ENCODE measurements at regions not wholly inside any gene's neighbourhood (a gene's known extent, or its start where the extent isn't known, plus 50 kb on each side); places are given as distances from the start of the nearest gene placed in this dataset.

- no peak for TF ChIP-seq CTCF (conservative IDR thresholded peaks at IDR 0.05; ENCODE audit: control insufficient read depth, insufficient read depth, low read depth, low read length)
- DNase-seq (ENCODE audit: low read depth), result no peak
- H3K4me3 ChIP-seq (ENCODE audit: control insufficient read depth, low read depth, low read length), result no peak overlapping the region
Measured at GRCh38 chrX:124493984-124494383, 147.6 kb downstream of the SH2D1A start.

GRCh38 chrX:124497386-124497785 is 151.0 kb downstream of the SH2D1A start:
- peak; percentile 5 for DNase-seq (ENCODE audit: low read depth)
- no peak for TF ChIP-seq CTCF (conservative IDR thresholded peaks at IDR 0.05; ENCODE audit: control insufficient read depth, insufficient read depth, low read depth, low read length)
- no peak overlapping the region for H3K4me3 ChIP-seq (ENCODE audit: control insufficient read depth, low read depth, low read length)

GRCh38 chrX:124501586-124501985 is 155.2 kb downstream of the SH2D1A start:
- H3K4me3 ChIP-seq (ENCODE audit: control insufficient read depth, low read depth, low read length), result no peak overlapping the region
- no peak for TF ChIP-seq CTCF (conservative IDR thresholded peaks at IDR 0.05; ENCODE audit: control insufficient read depth, insufficient read depth, low read depth, low read length)
- DNase-seq (ENCODE audit: low read depth), result no peak

GRCh38 chrX:124502166-124502565 is 155.8 kb downstream of the SH2D1A start:
- TF ChIP-seq CTCF (conservative IDR thresholded peaks at IDR 0.05; ENCODE audit: control insufficient read depth, insufficient read depth, low read depth, low read length), result no peak
- no peak for DNase-seq (ENCODE audit: low read depth)

GRCh38 chrX:124502599-124502998 is 156.2 kb downstream of the SH2D1A start:
- TF ChIP-seq CTCF (conservative IDR thresholded peaks at IDR 0.05; ENCODE audit: control insufficient read depth, insufficient read depth, low read depth, low read length), result no peak
- no peak overlapping the region for H3K4me3 ChIP-seq (ENCODE audit: control insufficient read depth, low read depth, low read length)
- no peak for DNase-seq (ENCODE audit: low read depth)

More at GRCh38 chrX:124502166-124502565, 155.8 kb downstream of the SH2D1A start:
- H3K4me3 ChIP-seq (ENCODE audit: control insufficient read depth, low read depth, low read length), result no peak overlapping the region

GRCh38 chrX:124504111-124504983 is 158.0 kb downstream of the SH2D1A start:
- peak; percentile 2 for DNase-seq (ENCODE audit: low read depth)
- no peak for TF ChIP-seq CTCF (conservative IDR thresholded peaks at IDR 0.05; ENCODE audit: control insufficient read depth, insufficient read depth, low read depth, low read length)
- no peak overlapping the region for H3K4me3 ChIP-seq (ENCODE audit: control insufficient read depth, low read depth, low read length)

Measured in fibroblast of mammary gland (primary cell).